ENCODE measurements at regions not wholly inside any gene's neighbourhood (a gene's known extent, or its start where the extent isn't known, plus 50 kb on each side); places are given as distances from the start of the nearest gene placed in this dataset.

GRCh38 chr3:106083854-106084253, 215.0 kb upstream of the CBLB start:
- TF ChIP-seq, protein P1, sequence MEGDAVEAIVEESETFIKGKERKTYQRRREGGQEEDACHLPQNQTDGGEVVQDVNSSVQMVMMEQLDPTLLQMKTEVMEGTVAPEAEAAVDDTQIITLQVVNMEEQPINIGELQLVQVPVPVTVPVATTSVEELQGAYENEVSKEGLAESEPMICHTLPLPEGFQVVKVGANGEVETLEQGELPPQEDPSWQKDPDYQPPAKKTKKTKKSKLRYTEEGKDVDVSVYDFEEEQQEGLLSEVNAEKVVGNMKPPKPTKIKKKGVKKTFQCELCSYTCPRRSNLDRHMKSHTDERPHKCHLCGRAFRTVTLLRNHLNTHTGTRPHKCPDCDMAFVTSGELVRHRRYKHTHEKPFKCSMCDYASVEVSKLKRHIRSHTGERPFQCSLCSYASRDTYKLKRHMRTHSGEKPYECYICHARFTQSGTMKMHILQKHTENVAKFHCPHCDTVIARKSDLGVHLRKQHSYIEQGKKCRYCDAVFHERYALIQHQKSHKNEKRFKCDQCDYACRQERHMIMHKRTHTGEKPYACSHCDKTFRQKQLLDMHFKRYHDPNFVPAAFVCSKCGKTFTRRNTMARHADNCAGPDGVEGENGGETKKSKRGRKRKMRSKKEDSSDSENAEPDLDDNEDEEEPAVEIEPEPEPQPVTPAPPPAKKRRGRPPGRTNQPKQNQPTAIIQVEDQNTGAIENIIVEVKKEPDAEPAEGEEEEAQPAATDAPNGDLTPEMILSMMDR (IDR thresholded peaks at IDR 0.05): no peak
- no peak for TF ChIP-seq POLR2A (IDR thresholded peaks at IDR 0.05)
